ENCODE measurements at regions not wholly inside any gene's neighbourhood (a gene's known extent, or its start where the extent isn't known, plus 50 kb on each side); places are given as distances from the start of the nearest gene placed in this dataset.

GRCh38 chr4:107467461-107467860 is 252.6 kb downstream of the PAPSS1 start:
- Histone ChIP-seq H3K79me2 (ENCODE audit: insufficient read depth, low read length) (no peaks in the 10 kb centered on the region), H3K27ac (ENCODE audit: low read depth, low read length) (no peak overlapping the region), H3K4me2 (ENCODE audit: low read length) (no peak overlapping the region), H3K27me3 (ENCODE audit: insufficient read depth, low read length) (no peaks in the 10 kb centered on the region), H4K20me1 (ENCODE audit: insufficient read depth) (no peaks in the 10 kb centered on the region), H3K9ac (ENCODE audit: low read length) (no peak overlapping the region), H3K4me3 (replicated peaks in 1 of 2; ENCODE audit: low read depth in 1 of 2, low read length in 2 of 2) (no peak overlapping the region), H3K9me2 (ENCODE audit: insufficient read depth) (no peaks in the 10 kb centered on the region), H2AFZ (ENCODE audit: low read depth, low read length, poor library complexity, severe bottlenecking) (no peak overlapping the region), H3K4me1 (ENCODE audit: control insufficient read depth in 1 of 2, insufficient read depth in 2 of 2, low read length in 2 of 2) (no peaks in the 10 kb centered on the region), H3K36me3 (ENCODE audit: control insufficient read depth in 1 of 2, insufficient read depth in 2 of 2, low read length in 2 of 2) (no peaks in the 10 kb centered on the region), H3K9me3 (ENCODE audit: control insufficient read depth in 1 of 2, insufficient read depth in 1 of 2, low read depth in 1 of 2, low read length in 2 of 2) (no peaks in the 10 kb centered on the region)
- no TSS peak for BruUV-seq (replicated peaks)
- intact Hi-C loops (cut with micrococcal nuclease), result no loop called here
- ATAC-seq (no peak), DNase-seq (ENCODE audit: low read depth, low spot score) (no peak)
- ChIA-PET CTCF (no interaction called here), POLR2A (no interaction called here), RAD21 (ENCODE audit: low non-redundant PET in 1 of 2, low total read pairs in 2 of 2, uncharacterized antibody in 2 of 2, unreplicated experiment in 2 of 2) (interaction anchor here in 1 of 2 experiments (0.7 kb wide), 1 partner anchor 85 kb away, joined by 3 read pairs; no protein-coding TSS in a partner anchor)
- no peak for TF ChIP-seq CTCF (IDR thresholded peaks at IDR 0.05 in 2 of 3, conservative IDR thresholded peaks at IDR 0.05 in 1 of 3; ENCODE audit: borderline replicate concordance in 1 of 3, insufficient read depth in 1 of 3, low read depth in 2 of 3, low read length in 2 of 3)
- TF ChIP-seq SIN3A (IDR thresholded peaks at IDR 0.05; ENCODE audit: low read depth), result no peak
- no peak for TF ChIP-seq CBX3 (IDR thresholded peaks at IDR 0.05; ENCODE audit: low read depth)
- no peak for TF ChIP-seq REST (IDR thresholded peaks at IDR 0.05; ENCODE audit: low read depth)
- no peak for TF ChIP-seq POLR2A (IDR thresholded peaks at IDR 0.05; ENCODE audit: borderline replicate concordance, extremely low read depth, insufficient read depth, insufficient read length)
- TF ChIP-seq ZFX (IDR thresholded peaks at IDR 0.05), result no peak
- no peak for TF ChIP-seq SP1 (IDR thresholded peaks at IDR 0.05; ENCODE audit: low read depth)
- no peak for TF ChIP-seq EGR1 (IDR thresholded peaks at IDR 0.05; ENCODE audit: low read depth)
- TF ChIP-seq ELF1 (IDR thresholded peaks at IDR 0.05; ENCODE audit: borderline replicate concordance, low read depth), result no peak
- no peak for TF ChIP-seq EZH2phosphoT487 (IDR thresholded peaks at IDR 0.05; ENCODE audit: borderline replicate concordance)
- no peak for TF ChIP-seq TCF7L2 (IDR thresholded peaks at IDR 0.05; ENCODE audit: borderline replicate concordance, extremely low read depth, insufficient read depth, insufficient read length)
- TF ChIP-seq, protein P1, sequence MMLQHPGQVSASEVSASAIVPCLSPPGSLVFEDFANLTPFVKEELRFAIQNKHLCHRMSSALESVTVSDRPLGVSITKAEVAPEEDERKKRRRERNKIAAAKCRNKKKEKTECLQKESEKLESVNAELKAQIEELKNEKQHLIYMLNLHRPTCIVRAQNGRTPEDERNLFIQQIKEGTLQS (IDR thresholded peaks at IDR 0.05), result no peak
- TF ChIP-seq EZH2 (IDR thresholded peaks at IDR 0.05), result no peak
- TF ChIP-seq JUND (IDR thresholded peaks at IDR 0.05), result no peak
- TF ChIP-seq CEBPB (IDR thresholded peaks at IDR 0.05; ENCODE audit: low read depth), result no peak
- no peak for TF ChIP-seq RAD21 (IDR thresholded peaks at IDR 0.05; ENCODE audit: low read depth)
- no peak for TF ChIP-seq SRF (IDR thresholded peaks at IDR 0.05; ENCODE audit: low read depth)
